ENCODE measurements at regions not wholly inside any gene's neighbourhood (a gene's known extent, or its start where the extent isn't known, plus 50 kb on each side); places are given as distances from the start of the nearest gene placed in this dataset.

DNA sequence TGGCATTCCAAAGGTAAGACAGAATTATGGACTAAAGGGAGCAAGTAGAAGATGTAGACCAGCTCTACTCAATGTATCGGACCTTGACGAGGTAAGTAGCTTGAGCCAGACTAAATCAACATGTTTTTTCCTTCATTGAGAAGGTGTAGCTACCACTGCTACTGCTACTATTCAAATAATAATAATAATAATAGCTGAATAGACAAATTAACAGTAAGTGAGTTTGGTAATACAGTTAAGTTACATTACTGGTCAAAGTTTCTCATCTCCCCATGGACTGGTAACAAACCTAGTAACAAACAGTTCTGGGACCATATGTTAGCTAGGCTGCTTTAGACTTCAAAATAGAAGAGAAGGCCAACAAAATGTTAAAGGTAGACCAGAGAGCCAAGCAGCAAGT lies 609.2 kb downstream of the TLE1 start:
- no peak for TF ChIP-seq POLR2AphosphoS5 (IDR thresholded peaks at IDR 0.05; ENCODE audit: low read depth, low read length)
- TF ChIP-seq, protein P1, sequence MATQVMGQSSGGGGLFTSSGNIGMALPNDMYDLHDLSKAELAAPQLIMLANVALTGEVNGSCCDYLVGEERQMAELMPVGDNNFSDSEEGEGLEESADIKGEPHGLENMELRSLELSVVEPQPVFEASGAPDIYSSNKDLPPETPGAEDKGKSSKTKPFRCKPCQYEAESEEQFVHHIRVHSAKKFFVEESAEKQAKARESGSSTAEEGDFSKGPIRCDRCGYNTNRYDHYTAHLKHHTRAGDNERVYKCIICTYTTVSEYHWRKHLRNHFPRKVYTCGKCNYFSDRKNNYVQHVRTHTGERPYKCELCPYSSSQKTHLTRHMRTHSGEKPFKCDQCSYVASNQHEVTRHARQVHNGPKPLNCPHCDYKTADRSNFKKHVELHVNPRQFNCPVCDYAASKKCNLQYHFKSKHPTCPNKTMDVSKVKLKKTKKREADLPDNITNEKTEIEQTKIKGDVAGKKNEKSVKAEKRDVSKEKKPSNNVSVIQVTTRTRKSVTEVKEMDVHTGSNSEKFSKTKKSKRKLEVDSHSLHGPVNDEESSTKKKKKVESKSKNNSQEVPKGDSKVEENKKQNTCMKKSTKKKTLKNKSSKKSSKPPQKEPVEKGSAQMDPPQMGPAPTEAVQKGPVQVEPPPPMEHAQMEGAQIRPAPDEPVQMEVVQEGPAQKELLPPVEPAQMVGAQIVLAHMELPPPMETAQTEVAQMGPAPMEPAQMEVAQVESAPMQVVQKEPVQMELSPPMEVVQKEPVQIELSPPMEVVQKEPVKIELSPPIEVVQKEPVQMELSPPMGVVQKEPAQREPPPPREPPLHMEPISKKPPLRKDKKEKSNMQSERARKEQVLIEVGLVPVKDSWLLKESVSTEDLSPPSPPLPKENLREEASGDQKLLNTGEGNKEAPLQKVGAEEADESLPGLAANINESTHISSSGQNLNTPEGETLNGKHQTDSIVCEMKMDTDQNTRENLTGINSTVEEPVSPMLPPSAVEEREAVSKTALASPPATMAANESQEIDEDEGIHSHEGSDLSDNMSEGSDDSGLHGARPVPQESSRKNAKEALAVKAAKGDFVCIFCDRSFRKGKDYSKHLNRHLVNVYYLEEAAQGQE (IDR thresholded peaks at IDR 0.05; ENCODE audit: insufficient read depth in 1 of 2, low read depth in 2 of 2, low read length in 2 of 2) = no peak
- no peak for TF ChIP-seq SIN3A (IDR thresholded peaks at IDR 0.05; ENCODE audit: borderline replicate concordance, insufficient read depth, low read length)
- no peak for TF ChIP-seq FOXP2 (optimal IDR thresholded peaks at IDR 0.05; ENCODE audit: borderline replicate concordance, extremely low read depth, extremely low read length, insufficient read depth)
- no peak for TF ChIP-seq TAF1 (IDR thresholded peaks at IDR 0.05; ENCODE audit: borderline replicate concordance, insufficient read depth, low read length)

DNA sequence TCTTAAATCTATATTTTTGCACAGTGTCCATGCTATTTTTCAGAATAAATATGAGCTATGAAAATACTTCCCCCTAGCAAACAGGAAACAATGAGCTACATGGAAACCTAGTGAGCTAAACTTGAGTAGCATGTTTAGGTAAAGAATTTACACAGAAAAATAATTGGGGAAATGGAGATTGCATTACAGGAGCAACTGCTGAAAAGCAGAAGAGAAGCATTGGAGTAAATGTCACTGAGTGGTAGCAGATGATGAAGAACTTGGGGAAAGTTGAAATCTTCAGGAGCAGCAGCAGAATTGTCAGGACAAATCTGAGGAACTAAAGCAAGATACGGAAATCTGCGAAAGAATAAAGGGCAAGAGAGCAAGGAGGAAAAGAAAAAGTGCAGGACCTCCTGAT lies 610.3 kb downstream of the TLE1 start:
- no peak for TF ChIP-seq POLR2AphosphoS5 (IDR thresholded peaks at IDR 0.05; ENCODE audit: low read depth, low read length)
- TF ChIP-seq, protein P1 (IDR thresholded peaks at IDR 0.05; ENCODE audit: insufficient read depth in 1 of 2, low read depth in 2 of 2, low read length in 2 of 2) = no peak
- no peak for TF ChIP-seq SIN3A (IDR thresholded peaks at IDR 0.05; ENCODE audit: borderline replicate concordance, insufficient read depth, low read length)
- TF ChIP-seq FOXP2 (optimal IDR thresholded peaks at IDR 0.05; ENCODE audit: borderline replicate concordance, extremely low read depth, extremely low read length, insufficient read depth) = no peak
- TF ChIP-seq TAF1 (IDR thresholded peaks at IDR 0.05; ENCODE audit: borderline replicate concordance, insufficient read depth, low read length) = no peak

DNA sequence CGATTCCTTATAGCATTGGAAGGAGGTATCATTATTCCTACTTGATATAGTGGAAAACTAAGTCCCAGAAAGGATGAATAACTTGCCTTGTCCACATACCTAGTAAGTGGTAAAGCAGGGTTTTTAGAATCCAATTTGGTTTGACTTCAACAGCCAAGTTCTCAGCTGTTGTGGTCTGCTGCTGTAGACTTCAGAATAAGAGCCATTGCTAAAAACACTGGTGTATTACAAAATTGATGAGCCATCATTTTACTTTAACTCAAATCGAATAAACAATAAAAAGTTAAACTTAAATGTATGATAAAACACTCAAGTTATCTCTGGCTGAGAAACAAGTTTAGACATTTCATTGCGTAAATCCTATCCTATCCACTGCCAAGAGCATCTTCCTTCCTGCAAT lies 610.8 kb downstream of the TLE1 start:
- TF ChIP-seq TAF1 (IDR thresholded peaks at IDR 0.05; ENCODE audit: borderline replicate concordance, insufficient read depth, low read length) = no peak

DNA sequence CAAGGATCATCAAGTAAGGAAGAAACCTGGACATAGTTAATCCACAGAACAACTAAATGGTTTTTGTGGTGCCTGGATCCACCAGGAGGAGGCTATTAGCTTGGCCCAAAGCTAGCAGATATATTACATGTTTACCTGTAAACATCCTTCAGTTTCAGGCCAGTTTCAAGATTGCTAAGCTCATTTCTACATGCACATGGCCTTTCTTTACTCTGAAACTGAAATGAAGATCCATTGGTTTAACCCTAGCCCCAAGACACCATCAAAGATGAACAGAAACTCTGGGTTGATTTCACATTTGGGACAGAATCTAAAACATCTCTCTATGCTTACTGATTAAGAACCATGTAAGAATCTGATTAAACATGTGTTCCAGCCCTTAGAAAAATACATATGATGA lies 611.8 kb downstream of the TLE1 start:
- TF ChIP-seq FOXP2 (optimal IDR thresholded peaks at IDR 0.05; ENCODE audit: borderline replicate concordance, extremely low read depth, extremely low read length, insufficient read depth) = no peak
- no peak for TF ChIP-seq POLR2AphosphoS5 (IDR thresholded peaks at IDR 0.05; ENCODE audit: low read depth, low read length)
- TF ChIP-seq, protein P1 (IDR thresholded peaks at IDR 0.05; ENCODE audit: insufficient read depth in 1 of 2, low read depth in 2 of 2, low read length in 2 of 2) = no peak
- no peak for TF ChIP-seq TAF1 (IDR thresholded peaks at IDR 0.05; ENCODE audit: borderline replicate concordance, insufficient read depth, low read length)
- no peak for TF ChIP-seq SIN3A (IDR thresholded peaks at IDR 0.05; ENCODE audit: borderline replicate concordance, insufficient read depth, low read length)

DNA sequence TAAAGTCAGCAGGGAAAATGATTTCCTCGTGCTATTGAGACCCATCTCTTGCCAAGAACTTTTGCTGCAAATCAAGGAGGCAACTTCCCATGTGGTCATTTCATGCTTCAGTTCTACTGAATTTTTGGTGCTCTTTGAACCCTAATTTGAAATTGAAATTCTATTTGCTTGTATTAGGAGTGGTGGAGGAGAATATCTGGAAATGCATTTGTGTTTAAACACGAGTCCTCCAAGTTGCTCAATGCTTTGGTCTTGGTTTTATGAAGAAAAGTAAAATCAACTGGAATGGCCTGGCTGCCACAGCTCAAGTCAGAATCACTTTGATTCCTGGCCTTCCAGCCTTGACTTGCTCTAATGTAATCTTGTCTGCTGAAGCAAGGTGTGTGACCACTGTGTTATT lies 613.2 kb downstream of the TLE1 start:
- TF ChIP-seq FOXP2 (optimal IDR thresholded peaks at IDR 0.05; ENCODE audit: borderline replicate concordance, extremely low read depth, extremely low read length, insufficient read depth) (no peak), TAF1 (IDR thresholded peaks at IDR 0.05; ENCODE audit: borderline replicate concordance, insufficient read depth, low read length) (no peak), SIN3A (IDR thresholded peaks at IDR 0.05; ENCODE audit: borderline replicate concordance, insufficient read depth, low read length) (no peak), POLR2AphosphoS5 (IDR thresholded peaks at IDR 0.05; ENCODE audit: low read depth, low read length) (no peak)
- TF ChIP-seq, protein P1 (IDR thresholded peaks at IDR 0.05; ENCODE audit: insufficient read depth in 1 of 2, low read depth in 2 of 2, low read length in 2 of 2) = no peak
